Stimulated activated CD4-positive, alpha-beta T cell treated with anti-CD3 and anti-CD28 coated beads, Interleukin-4, amount 100 ng/mL, for 24 hours (primary cell): ENCODE measurements at regions not wholly inside any gene's neighbourhood (a gene's known extent, or its start where the extent isn't known, plus 50 kb on each side); places are given as distances from the start of the nearest gene placed in this dataset.
"Not testable (repeated sequence)": the region's sequence is repeated elsewhere in the genome, so short reads cannot be mapped to it uniquely, and the experiment has no call there.

ENCODE experiments used
- DNase-seq: peaks from one replicate; pipeline ENCODE4 v3.0.0-alpha.2; 2020

DNA sequence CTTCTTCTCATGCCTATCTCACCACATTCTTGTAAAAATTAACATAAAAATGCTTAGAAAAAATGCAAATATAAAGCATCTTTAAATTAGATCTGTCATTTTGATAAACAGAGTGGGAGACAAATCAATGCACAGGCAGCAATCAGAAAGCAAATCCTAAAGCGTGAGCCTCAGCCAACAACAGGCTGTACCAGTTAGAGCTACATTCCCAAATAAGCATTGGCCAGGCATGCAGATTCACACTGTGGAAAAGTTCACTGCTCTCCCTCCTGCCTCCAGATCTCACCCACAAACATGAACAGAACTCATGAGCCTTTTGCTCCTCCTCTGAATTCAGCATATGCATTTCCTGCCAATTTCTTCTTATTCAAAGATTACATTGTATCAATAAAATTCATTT is 115.2 kb upstream of the FAT3 start:
- no peak for DNase-seq

DNA sequence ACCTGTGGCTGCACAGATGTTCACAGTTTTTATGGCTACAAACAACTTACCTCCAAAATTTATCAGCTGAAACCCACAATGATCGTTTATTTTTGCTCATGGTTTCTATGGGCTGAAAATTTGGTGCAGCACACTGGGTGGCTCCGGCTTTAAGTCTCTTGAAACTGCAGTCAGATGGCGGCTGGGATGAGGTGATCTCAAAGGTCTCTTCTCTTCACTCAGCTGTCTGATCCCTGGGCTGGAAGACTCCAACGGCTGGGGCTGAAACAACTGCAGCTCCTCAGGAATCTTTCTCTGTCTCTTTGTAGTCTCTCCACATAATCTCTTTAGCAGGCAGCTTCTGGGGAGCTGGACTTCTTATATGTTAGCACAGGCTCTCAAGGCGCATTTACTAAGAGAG is 117.3 kb upstream of the FAT3 start:
- no peak for DNase-seq

GRCh38 chr11:92104349-92104748 is 120.3 kb upstream of the FAT3 start:
- DNase-seq, result no peak

DNA sequence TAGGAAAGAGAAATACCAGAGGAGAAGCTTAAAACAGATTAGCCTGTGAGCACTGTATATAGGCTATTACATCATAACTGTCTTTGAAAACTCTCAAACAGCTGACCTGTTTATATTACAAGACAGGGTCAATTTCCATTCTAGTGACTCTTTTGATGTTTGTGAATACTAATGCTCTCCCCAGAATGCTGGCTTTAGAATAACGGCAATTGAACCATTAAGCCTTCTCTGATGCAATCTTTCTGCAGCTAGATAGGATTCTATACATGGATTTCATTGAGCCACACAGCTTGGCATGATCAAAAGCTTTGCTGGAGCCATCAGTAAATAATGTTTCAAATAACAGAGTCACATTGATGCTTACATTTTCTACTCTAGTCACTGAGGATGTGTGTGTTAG is 122.7 kb upstream of the FAT3 start:
- no peak for DNase-seq

DNA sequence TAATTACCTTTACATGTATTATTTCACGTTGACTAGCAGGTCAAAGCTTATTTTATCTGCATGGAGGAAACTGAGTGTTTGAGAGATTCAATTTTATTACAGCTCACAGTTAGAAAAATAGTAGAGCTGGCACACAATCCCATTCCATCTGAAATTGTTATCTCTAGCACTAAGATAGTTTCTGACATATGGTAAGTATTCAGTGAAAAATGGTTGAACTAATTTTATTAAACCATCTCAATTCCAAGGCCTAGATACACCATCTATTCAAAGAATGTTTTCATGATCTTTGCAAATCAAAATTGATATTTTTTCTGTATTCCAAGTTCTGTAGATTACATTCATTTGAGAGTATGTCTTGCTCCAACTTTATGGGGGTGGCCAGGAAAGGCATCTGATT is 125.4 kb upstream of the FAT3 start:
- no peak for DNase-seq

DNA sequence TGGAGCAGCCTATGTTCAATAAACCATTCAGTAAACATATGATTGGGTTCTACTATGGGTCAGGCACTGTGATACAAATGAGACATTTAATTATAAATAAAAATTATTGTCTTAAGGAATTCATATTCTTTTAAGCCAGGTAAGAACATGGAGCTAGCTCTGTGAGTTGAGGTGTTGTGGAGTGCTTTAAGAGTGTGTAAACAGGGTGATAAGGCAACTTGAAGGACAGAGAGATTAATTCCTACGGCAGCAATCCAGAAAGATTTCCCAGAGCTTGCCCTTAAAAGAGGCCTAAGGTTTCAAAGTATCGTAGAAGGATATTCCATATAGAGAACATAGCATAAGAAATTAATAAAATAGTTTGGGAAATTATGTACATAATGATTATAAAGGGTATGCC is 126.4 kb upstream of the FAT3 start:
- DNase-seq, result no peak

GRCh38 chr11:92087725-92088537 is 136.7 kb upstream of the FAT3 start:
- no peak for DNase-seq

DNA sequence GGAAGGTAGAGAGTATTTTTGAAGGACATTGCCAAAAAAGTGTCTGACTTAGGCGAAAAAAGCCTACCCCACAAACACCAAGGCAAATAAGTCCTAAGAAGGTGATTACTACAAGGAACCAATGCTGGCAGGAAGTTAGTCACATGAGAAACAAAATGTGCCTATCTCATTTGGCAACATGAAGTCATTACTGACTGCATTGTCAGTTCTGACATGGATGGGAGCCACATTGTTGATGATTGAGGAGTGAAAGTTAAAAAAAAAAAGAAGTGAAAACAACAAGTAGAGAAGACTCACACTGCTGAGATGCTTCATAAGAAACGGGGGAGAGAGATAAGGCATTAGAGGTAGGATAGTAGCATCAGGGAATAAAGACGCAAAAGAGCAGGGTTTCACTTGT is 141.5 kb upstream of the FAT3 start:
- DNase-seq, result no peak

GRCh38 chr11:92082652-92083051 is 142.0 kb upstream of the FAT3 start:
- DNase-seq, result no peak

- not testable (repeated sequence) for DNase-seq
Measured at GRCh38 chr11:92074498-92074897, 150.1 kb upstream of the FAT3 start.

- no peak for DNase-seq
Measured at GRCh38 chr11:92071660-92072059, 153.0 kb upstream of the FAT3 start.

DNA sequence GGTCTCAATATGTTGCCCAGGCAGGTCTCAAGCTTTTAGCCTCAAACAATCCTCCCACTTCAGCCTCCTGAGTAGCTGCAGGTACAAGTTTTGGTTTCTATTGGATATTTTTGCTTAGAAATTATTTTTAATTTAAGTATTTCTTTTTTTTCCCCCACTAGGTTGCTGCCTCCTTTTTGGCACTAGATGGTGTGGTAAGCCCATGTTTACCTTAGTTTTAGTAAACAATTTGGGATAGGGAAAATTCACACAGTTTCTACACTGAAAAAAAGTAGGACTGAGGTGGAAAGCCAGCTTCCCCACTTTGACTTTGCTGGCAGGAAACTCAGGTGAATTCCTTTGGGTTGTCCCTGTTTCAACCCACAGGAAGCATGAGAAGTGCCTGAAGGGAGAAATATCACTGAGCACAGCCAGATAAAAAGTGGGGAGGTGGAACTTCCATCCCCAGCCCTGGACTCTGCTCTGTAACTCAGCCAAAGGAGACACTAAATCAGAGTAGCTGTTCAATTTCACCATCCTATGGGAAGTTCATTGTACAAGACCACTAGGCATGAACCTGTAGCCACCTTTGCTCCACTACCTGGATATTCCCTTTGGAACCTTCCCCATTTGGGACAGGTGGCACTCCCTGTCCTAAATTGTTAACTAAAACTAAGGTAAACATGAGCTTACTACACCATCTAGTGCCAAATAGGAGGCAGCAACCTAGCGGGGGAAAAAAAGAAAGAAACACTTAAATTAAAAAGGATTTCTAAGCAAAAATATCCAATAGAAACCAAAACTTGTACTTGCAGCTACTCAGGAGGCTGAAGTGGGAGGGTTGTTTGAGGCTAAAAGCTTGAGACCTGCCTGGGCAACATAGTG is 154.4 kb upstream of the FAT3 start:
- no peak for DNase-seq

GRCh38 chr11:92067016-92067415 is 157.6 kb upstream of the FAT3 start:
- DNase-seq, result no peak

DNA sequence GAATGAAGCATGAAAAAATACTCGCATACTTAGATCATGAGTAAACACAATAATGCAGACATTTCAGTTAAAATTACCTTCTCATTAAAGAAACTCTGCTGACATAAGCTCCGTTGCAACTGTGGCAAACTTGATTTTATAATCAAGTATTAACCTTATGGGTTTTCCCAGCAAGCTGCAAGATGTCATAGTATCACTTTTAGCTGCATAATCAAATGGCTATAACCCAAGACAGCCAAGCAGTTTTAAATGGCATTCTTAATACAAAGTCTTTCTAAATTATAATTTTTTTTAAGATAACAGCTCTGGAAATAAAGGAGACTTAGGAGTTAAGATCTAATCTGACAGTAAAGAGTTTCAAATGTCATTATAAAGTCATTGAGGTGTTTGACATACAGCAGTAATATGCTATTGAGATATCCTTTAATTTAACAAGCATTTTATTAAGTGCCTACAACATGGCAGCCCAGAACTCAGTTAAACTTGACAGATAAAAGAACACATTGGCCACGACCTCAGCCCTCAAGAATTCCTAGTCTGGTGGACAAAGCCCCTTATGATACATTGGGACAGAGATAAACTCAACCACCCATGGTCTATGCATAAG is 163.1 kb upstream of the FAT3 start:
- DNase-seq, result no peak

DNA sequence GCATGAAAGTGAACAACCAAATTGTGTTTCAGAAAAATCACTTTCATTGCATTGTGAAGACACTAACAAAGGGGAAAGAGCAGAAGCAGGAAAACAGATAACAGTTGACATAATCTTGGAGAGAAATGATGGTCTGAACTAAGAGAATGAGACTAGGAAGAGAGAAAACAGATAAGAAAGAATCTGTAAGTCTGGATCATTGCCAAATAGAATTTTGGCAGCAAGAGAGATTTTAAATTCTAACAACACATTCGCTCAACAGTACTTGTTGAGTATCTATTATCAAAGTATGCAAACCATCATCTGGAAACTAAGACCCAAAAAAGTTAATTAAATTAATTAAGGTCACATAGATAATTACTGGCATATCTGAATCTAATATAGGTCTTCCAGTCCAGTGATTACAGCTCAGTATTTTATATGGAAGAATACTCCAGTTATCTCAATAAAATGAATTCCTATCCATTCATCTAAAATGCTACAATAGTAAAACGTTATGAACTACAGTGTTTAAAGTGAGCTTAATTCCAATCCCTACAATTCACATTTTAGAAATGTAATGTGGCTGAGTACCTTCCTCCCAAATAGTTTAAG is 166.7 kb upstream of the FAT3 start:
- no peak for DNase-seq

GRCh38 chr11:92053216-92053615 is 171.4 kb upstream of the FAT3 start:
- no peak for DNase-seq

DNA sequence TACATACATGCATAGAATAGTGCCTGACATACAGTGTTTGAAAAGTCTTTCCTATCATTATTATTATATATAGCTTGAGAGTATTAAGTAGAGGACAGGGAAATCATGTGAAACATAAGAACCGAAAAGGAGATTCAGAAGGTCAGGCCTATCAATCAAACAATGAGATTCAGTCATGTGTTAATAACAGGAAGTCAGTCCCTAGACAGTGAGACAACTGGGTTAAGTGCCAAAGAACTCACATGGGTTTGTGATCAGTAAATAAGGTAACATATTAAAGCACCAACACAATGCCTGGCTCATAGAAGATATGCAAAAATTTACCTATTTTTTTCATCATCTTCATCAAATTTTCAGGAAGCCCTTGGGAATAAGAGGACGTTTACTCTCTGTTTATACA is 174.3 kb upstream of the FAT3 start:
- no peak for DNase-seq

DNA sequence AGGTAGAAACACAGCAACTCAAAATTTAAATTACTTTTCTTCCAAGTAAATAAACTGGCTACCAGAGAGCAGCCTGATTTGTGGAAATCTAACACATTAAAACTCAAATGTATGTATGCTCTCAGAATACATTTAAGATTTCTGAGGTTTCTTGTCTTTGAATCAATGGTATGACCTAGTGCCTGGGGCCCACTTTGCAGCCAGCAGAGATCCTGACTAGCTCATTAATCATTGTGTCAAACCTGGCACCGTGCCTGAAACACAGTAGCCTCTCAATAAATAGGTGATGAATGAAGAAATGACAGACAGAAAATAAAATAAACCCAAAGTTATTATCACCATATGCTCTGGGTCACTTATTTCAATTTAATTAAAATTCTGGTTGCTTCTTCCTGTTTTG is 176.2 kb upstream of the FAT3 start:
- no peak for DNase-seq

DNA sequence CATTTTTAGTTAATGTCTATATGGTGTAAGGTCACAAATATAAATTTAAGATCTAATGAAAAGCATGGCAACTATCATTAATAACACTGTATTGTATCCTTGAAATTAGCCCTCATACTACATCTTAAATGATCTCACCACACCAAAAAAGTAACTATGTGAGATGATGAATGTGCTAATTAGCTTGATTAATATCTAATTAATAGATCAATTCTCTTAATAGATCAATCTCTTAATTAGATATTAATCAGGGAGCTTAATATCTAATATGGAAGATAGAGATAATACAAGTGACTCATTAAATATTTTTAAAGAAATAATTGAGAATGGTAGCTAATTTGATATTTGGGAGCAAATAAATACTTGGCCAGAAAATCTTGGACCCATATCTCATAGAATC is 178.5 kb upstream of the FAT3 start:
- DNase-seq, result no peak

- DNase-seq, result no peak
Measured at GRCh38 chr11:92045301-92045700, 179.3 kb upstream of the FAT3 start.

DNA sequence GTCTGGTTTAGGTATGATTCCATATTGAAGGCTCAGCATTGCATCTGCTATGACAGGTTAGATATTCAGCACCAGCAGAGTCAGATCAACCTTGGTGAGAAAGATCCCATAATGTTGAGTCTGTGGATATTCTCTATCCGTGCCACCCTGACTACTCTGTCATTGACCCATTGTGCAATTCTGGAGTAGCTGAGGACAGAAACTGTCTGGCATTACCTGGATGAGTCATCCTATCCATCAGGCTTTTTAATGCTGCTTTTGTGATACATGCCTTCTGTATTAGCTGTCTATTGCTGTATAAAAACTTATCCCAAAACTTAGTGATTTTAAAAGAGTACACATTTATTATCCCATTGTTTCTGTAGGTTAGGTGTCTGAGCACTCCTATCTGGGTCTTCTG is 189.1 kb upstream of the FAT3 start:
- DNase-seq, result no peak

DNA sequence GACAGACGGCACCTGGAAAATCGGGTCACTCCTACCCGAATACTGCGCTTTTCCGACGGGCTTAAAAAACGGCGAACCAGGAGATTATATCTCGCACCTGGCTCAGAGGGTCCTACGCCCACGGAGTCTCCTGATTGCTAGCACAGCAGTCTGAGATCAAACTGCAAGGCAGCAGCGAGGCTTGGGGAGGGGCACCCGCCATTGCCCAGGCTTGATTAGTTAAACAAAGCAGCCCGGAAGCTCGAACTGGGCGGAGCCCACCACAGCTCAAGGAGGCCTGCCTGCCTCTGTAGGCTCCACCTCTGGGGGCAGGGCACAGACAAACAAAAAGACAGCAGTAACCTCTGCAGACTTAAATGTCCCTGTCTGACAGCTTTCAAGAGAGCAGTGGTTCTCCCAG is 197.5 kb upstream of the FAT3 start:
- DNase-seq, result not testable (repeated sequence)

- DNase-seq, result no peak
Measured at GRCh38 chr11:92026664-92027063, 198.0 kb upstream of the FAT3 start.

GRCh38 chr11:92024788-92025187 is 199.8 kb upstream of the FAT3 start:
- DNase-seq, result no peak
